GM21619 (cell line): ENCODE measurements at regions not wholly inside any gene's neighbourhood (a gene's known extent, or its start where the extent isn't known, plus 50 kb on each side); places are given as distances from the start of the nearest gene placed in this dataset.
"Not testable (repeated sequence)": the region's sequence is repeated elsewhere in the genome, so short reads cannot be mapped to it uniquely, and the experiment has no call there.

Source experiments
- ATAC-seq: cut with Tn5 transposase; IDR thresholded peaks from one replicate; pipeline ENCODE4 v1.9.1; 2021; ENCODE audit not compliant: unreplicated experiment

- no peak for ATAC-seq
Measured at GRCh38 chr16:56022818-56023217, 147.6 kb upstream of the CES5A start.

- ATAC-seq = no peak
Measured at GRCh38 chr16:56019274-56019673, 144.1 kb upstream of the CES5A start.

DNA sequence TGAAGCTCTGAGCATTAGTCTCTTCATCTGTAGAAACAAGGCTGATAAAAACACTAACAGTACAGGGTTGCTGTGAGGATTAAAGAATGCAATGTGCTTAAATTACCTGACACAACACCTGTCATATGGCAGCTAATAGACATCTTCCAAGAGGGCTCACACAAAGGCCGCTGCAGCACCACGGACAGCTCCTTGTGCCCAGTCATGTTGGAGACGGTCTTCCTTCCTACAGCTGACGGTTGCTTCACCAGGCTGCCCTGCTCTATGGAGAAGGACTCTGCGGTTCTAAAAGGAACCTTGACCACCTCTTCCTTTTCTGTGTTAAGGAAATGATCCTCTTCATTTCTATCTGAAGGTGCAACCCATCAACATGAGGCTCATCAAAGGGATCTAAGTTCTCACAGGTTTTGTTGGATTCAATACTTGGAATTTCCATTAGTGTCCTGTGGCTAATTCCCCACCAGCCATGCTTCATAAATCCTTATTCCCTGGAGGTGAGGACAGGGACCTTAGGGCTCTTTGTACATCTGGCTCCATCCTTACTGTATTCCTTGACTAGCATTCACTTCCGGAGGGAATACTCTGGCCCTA lies 138.9 kb upstream of the CES5A start:
- ATAC-seq = no peak

- ATAC-seq = no peak
Measured at GRCh38 chr16:56012482-56012811, 137.3 kb upstream of the CES5A start.

GRCh38 chr16:56011808-56012481 lies 136.8 kb upstream of the CES5A start:
- no peak for ATAC-seq

GRCh38 chr16:56005958-56006357 lies 130.8 kb upstream of the CES5A start:
- no peak for ATAC-seq

GRCh38 chr16:55999683-56000082 lies 124.5 kb upstream of the CES5A start:
- ATAC-seq = no peak

DNA sequence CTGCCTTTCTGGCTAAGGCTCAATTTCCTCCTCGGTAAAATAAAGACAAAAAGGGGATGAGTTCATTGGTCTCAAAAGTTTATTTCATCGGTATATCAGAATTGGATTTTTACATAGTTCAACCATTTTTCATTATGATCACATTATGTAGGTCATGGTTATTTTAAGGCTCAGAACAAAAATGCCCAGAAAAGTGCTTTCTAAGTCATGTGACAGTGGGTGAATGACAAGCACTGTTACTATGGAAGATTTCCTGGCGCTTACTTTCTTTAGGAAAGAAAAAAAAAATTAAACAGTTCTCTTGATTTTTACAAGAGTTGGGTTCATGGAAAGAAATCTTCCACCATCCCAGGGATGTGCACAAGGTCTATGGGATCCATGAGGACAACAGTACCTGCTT lies 117.9 kb upstream of the CES5A start:
- no peak for ATAC-seq

DNA sequence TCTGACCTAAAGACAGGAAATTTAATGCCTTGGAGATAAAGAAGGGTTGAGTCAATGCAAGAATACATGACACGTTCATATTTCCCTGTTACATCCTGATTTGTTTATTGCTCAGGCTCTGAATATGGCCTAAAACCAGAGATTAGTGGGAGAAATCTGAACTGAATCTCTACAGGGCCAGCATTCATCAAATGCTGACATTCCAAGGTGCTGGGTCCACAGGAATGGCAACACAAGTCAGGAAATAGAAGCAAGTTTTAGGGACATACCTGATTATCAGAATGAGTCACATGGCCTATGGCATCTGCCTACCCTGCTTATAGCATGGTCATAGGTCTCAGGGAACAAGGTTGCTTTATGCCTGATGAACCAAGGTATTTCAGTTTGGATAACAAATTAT lies 117.4 kb upstream of the CES5A start:
- no peak for ATAC-seq

DNA sequence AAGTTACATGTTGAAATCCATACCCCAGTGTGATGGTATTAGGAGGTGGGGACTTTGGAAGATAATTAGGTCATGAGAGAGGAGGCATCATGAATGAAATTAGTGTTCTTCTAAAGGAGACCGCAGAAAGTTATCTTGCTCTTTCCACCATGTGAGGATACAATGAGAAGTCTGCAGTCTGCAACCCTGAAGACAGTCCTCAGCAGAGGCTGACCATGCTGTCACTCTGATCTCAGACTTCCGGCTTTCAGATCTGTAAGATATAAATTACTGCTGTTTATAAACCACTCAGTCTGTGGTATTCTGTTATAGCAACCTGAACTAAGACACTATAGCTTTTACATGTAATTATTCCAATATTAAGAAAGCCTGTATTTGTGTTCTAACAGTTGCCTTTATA lies 116.7 kb upstream of the CES5A start:
- ATAC-seq = no peak

GRCh38 chr16:55989569-55989907 lies 114.4 kb upstream of the CES5A start:
- no peak for ATAC-seq

DNA sequence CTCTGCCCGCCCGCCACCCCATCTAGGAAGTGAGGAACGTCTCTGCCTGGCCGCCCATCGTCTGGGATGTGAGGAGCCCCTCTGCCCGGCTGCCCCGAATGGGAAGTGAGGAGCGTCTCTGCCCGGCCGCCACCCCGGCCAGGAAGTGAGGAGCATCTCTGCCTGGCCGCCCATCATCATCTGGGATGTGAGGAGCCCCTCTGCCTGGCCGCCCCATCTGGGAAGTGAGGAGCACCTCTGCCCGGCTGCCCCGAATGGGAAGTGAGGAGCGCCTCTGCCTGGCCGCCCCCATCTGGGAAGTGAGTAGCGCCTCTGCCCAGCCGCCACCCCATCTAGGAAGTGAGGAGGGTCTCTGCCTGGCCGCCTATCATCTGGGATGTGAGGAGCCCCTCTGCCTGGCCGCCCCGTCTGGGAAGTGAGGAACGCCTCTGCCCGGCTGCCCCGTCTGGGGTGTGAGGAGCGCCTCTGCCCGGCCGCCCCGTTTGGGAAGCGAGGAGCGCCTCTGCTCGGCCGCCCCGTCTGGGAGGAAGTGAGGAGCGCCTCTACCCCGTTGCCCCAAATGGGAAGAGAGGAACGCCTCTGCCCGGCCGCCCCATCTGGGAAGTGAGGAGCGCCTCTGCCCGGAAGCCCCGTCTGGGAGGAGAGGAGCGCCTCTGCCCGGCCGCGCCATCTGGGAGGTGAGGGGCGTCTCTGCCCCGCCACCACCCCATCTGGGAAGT lies 113.8 kb upstream of the CES5A start:
- not testable (repeated sequence) for ATAC-seq

DNA sequence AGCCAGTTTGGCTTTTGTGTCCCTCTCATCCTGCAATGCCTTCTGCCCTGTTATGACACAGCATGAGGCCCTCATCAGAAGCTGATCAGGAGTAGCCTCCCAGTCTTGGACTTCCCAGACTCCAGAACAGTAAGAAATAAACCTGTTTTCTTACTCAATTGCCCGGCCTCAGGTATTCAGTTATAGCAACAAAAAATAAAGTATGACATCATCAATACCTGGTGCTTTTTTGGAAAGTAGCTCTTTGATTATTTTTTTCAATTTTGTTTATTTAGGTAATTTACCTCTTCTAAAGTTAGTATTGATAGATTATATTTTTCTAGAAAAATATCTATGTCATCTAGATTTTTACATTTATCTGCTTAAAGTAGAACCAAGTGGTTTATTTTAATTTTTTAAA lies 112.8 kb upstream of the CES5A start:
- ATAC-seq = no peak

DNA sequence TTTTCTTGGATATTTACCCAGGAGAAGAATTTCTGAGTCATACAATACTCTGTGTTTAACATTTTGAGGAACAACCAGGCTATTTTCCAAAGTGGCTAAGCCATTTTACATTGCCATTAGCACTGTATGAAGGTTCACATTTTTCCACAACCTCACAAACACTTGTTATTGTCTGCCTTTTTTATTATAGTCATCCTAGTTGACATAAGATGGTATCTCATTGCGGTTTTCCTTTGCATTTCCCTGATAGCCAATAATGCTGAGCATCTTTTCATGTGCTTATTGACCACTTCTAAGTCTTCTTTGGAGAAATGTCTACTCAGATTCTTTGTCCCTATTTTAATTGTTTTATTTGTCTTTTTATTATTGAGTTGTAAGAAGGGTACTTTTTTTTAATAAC lies 107.4 kb upstream of the CES5A start:
- no peak for ATAC-seq

GRCh38 chr16:55981557-55981956 lies 106.4 kb upstream of the CES5A start:
- no peak for ATAC-seq

- no peak for ATAC-seq
Measured at GRCh38 chr16:55976815-55977214, 101.6 kb upstream of the CES5A start.

DNA sequence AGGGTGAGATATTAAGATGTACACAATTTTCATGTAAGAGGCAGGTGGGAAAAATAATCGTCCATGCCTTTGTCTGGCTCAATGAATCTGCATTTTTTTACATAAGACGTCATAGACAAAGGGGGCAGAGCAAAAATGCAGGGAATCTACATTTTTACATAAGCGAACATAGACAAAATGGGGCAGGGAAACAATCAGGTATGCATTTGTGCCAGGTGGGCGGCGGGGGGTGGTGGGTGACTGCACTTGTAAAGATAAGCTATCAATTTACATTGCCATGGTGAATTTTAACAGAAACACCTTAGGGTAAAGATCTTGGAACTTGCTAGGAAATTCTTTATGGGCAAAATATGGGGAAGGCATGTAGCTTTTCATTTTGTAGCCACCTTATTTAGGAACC lies 96.3 kb upstream of the CES5A start:
- ATAC-seq = no peak

- no peak for ATAC-seq
Measured at GRCh38 chr16:55968221-55968620, 93.0 kb upstream of the CES5A start.

DNA sequence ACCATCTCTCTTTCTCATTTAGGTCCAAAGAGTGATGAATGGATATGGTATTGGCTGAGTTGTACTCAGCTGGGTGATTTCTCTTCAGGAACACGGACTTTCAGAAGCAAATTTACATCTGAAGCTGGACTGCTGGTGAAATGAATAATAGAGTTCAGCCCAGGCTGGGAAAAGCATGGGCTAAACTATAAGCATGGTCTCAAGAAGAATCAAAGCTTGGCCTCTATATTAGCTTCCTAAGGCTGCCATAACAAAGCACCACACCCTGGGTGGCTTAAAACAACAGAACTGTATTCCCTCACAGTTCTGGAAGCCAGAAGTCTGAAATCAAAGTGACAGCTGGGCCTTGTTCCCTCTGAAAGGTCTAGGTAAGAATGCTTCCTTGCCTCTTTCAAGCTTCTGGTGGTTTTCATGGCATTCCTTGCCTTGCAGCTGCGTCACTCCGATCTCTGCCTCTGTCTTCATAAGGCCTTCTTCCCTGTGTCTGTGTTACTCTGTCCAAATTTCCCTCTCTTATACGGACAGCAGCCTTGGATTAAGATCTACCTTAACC lies 89.8 kb upstream of the CES5A start:
- ATAC-seq = no peak

DNA sequence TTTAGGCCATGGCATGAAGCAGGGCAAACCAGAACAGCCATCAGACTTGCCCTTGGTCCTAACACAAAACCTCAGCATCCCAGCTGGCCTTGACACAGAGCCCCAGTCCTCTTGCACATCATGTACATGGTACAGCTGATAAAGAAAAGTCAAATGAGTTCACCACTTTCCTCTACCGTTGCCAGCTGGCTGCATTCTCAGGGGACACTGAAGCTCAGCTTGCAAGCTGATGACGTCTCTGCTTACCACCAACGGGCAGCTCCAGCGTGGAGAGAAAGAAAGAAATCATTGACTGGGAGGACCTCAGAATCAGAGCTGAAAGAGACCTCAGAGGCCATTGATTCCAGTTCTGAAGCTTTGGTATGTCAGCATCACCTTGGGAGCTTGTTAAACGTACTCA lies 80.7 kb upstream of the CES5A start:
- ATAC-seq = no peak

DNA sequence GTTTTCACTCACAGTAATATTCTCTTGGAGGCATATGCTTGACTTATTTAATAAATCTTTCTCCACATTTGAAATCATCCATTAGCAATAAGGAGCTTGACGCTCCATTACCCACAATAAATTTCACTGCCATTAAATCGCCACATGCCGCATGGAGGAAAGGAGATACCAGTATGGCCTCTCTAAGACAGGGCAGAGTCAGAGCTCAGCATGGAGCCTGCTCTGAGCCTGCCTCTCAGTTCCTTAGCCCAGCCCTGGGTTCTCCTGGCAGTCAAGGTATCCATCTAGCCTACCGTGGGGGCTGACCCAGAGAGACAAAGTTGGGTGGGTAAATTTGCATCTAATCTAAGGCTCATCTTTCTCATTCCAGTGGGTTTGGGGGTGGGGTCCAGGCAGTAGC lies 80.3 kb upstream of the CES5A start:
- no peak for ATAC-seq

GRCh38 chr16:55954906-55955305 lies 79.7 kb upstream of the CES5A start:
- no peak for ATAC-seq
